Ovary (tissue), 3 donors: ENCODE measurements at regions not wholly inside any gene's neighbourhood (a gene's known extent, or its start where the extent isn't known, plus 50 kb on each side); places are given as distances from the start of the nearest gene placed in this dataset.

Experiments
- POLR2A ChIP-seq: fragments of 450-650 bp; IDR thresholded peaks from one replicate; pipeline ENCODE4 v1.6.1; 2017; ENCODE audit warnings: antibody characterized with exemption, mild to moderate bottlenecking, moderate library complexity
- TF ChIP-seq, protein P1 (sequence below), 3 donors: fragments of 450-650 bp in 2 of 3; fragments of 200-600 bp in 1 of 3; IDR thresholded peaks; one replicate each; pipeline versions ENCODE4 v1.5.1 to v1.8.0; 2016 to 2022; ENCODE audit warnings: antibody characterized with exemption in 3 of 3, mild to moderate bottlenecking in 1 of 3
- donor health status: DM: no; HTN: no; CAD: no.

DNA sequence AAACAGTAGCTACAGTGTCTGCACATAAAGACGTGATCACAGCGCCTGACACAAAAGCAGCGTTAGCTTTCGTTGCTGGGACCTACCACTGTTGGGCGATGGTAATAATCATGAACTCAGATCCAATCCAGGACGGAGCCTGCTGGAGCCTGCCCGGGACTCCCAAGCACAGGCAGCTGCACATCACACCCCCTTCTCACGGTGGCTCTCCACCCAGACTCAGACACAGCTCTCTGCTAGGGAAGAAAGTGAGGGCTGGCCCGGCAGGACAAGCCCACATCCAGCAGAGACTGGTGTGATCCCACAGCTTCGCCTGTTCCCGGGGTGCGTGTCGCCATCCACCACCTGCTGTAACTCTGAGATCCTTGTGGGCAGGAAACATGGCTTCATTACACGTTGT is 49.9 kb upstream of the FOXN3 start:
- TF ChIP-seq, protein P1, sequence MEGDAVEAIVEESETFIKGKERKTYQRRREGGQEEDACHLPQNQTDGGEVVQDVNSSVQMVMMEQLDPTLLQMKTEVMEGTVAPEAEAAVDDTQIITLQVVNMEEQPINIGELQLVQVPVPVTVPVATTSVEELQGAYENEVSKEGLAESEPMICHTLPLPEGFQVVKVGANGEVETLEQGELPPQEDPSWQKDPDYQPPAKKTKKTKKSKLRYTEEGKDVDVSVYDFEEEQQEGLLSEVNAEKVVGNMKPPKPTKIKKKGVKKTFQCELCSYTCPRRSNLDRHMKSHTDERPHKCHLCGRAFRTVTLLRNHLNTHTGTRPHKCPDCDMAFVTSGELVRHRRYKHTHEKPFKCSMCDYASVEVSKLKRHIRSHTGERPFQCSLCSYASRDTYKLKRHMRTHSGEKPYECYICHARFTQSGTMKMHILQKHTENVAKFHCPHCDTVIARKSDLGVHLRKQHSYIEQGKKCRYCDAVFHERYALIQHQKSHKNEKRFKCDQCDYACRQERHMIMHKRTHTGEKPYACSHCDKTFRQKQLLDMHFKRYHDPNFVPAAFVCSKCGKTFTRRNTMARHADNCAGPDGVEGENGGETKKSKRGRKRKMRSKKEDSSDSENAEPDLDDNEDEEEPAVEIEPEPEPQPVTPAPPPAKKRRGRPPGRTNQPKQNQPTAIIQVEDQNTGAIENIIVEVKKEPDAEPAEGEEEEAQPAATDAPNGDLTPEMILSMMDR (IDR thresholded peaks at IDR 0.05): no peak
- TF ChIP-seq POLR2A: no peak
